Loucy (cell line): ENCODE measurements at regions not wholly inside any gene's neighbourhood (a gene's known extent, or its start where the extent isn't known, plus 50 kb on each side); places are given as distances from the start of the nearest gene placed in this dataset.

ENCODE experiments used
- CTCF ChIP-seq: fragments of 200-600 bp; sonication (generic); conservative IDR thresholded peaks from 2 replicates; pipeline ENCODE4 v1.5.1; 2014; ENCODE audit warnings: mild to moderate bottlenecking, antibody characterized with exemption, low read length
- EZH2phosphoT487 ChIP-seq: fragments of 200-600 bp; IDR thresholded peaks from 2 replicates; pipeline ENCODE4 v1.6.1; 2018; ENCODE audit warnings: antibody characterized with exemption, mild to moderate bottlenecking, moderate library complexity, borderline replicate concordance

GRCh38 chr10:31723106-31723750 lies 205.4 kb downstream of the ARHGAP12 start:
- TF ChIP-seq CTCF (no peak), EZH2phosphoT487 (no peak)
